Neural crest cell (in vitro differentiated cells): ENCODE measurements at regions not wholly inside any gene's neighbourhood (a gene's known extent, or its start where the extent isn't known, plus 50 kb on each side); places are given as distances from the start of the nearest gene placed in this dataset.

ENCODE experiments used
- DNase-seq: peaks from one replicate; pipeline ENCODE4 v3.0.0; 2021; ENCODE audit warnings: low read depth, mixed read lengths, low spot score
- H3K27ac Mint-ChIP-seq: one replicate; pipeline ENCODE4 v1.8.0; 2021; ENCODE audit warnings: mild to moderate bottlenecking, mixed read lengths; ENCODE audit not compliant: unreplicated experiment
- H3K27me3 Mint-ChIP-seq: 2 replicates; pipeline ENCODE4 v1.8.0; 2021; ENCODE audit warnings: low read depth, mild to moderate bottlenecking, mixed read lengths
- H3K36me3 Mint-ChIP-seq: 2 replicates; pipeline ENCODE4 v1.8.0; 2021; ENCODE audit warnings: low read depth, mild to moderate bottlenecking, mixed read lengths
- H3K4me1 Mint-ChIP-seq: 2 replicates; pipeline ENCODE4 v1.8.0; 2021; ENCODE audit warnings: mixed read lengths
- H3K4me3 Mint-ChIP-seq: one replicate; pipeline ENCODE4 v1.8.0; 2021; ENCODE audit warnings: mild to moderate bottlenecking, mixed read lengths
- H3K9me3 Mint-ChIP-seq: 2 replicates; pipeline ENCODE4 v1.8.0; 2021; ENCODE audit warnings: mixed read lengths
- TF ChIP-seq, protein P1 (sequence below): fragments of 200-600 bp; sonication (generic); conservative IDR thresholded peaks from 2 replicates; pipeline ENCODE4 v1.5.0; 2021; ENCODE audit warnings: antibody characterized with exemption, mild to moderate bottlenecking

DNA sequence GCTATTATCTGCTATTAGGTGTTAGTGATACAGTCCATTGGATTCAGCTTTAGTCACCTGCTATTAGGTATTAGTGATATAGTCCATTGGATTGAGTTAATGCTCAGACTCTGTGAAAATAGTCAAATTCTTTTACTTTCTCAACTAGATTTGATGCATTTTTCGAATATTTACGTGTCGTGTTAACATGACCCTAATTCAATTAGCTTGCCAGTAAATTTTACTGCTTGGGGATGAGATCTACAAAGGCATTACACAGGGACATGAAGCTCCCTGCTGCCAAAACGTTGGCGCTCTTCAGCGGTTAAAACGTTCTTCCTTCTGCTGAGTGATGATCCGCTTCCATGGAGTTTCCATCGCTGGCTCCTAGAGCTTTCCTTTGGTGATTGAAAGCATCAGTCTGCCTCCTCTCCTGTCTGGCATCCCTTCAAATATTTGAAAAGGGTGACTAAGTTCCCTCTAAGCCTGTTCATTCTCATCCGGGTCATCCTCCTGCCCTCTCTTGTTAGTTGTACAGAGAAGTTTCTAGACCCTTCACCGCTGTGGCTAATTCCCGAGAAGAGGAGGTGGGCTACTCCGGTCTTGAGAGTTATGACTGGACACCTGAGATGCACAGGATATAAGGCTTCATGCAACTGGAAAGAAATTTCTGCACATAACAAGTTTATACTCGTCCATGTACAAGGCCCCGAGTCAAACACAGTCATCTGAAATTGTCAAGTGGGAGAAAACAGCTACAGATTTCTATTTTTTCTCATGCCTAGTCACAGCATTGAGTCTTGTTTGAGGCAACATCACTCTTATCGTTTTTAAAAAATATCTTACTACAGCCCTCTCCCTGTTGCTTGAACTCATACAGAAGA is 254.0 kb downstream of the KLF6 start:
- no peaks in the 10 kb centered on the region for H3K9me3 Mint-ChIP-seq
- H3K4me1 Mint-ChIP-seq: peaks cover 5% of the 10 kb centered on the region

DNA sequence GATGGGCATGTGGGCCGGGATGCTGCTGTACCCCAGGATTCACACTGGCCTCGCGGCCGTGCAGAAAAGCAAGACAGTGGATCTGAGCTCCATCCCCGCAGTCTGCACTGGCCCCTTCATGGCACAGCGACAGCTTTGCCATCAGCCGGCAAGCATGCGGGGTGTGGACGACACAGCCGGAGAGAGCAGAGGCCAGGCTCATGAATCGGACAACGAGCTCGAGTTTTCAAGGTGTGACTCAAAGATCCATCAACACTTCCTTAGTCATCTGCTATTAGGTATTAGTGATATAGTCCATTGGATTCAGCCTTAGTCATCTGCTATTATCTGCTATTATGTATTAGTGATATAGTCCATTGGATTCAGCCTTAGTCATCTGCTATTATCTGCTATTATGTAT is 254.7 kb downstream of the KLF6 start:
- Mint-ChIP-seq H3K4me3 (no peak overlapping the region), H3K27me3 (no peaks in the 10 kb centered on the region), H3K27ac (no peak overlapping the region), H3K4me1 (peaks cover 5% of the 10 kb centered on the region), H3K9me3 (peaks cover 5% of the 10 kb centered on the region), H3K36me3 (no peaks in the 10 kb centered on the region)
- TF ChIP-seq, protein P1, sequence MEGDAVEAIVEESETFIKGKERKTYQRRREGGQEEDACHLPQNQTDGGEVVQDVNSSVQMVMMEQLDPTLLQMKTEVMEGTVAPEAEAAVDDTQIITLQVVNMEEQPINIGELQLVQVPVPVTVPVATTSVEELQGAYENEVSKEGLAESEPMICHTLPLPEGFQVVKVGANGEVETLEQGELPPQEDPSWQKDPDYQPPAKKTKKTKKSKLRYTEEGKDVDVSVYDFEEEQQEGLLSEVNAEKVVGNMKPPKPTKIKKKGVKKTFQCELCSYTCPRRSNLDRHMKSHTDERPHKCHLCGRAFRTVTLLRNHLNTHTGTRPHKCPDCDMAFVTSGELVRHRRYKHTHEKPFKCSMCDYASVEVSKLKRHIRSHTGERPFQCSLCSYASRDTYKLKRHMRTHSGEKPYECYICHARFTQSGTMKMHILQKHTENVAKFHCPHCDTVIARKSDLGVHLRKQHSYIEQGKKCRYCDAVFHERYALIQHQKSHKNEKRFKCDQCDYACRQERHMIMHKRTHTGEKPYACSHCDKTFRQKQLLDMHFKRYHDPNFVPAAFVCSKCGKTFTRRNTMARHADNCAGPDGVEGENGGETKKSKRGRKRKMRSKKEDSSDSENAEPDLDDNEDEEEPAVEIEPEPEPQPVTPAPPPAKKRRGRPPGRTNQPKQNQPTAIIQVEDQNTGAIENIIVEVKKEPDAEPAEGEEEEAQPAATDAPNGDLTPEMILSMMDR: no peak
- DNase-seq: no peak

More for the DNA sequence above, 254.0 kb downstream of the KLF6 start:
- H3K36me3 Mint-ChIP-seq: no peaks in the 10 kb centered on the region
- no peaks in the 10 kb centered on the region for H3K27me3 Mint-ChIP-seq
- no peak overlapping the region for H3K27ac Mint-ChIP-seq
- TF ChIP-seq, protein P1: no peak
- DNase-seq: no peak
- H3K4me3 Mint-ChIP-seq: no peak overlapping the region

DNA sequence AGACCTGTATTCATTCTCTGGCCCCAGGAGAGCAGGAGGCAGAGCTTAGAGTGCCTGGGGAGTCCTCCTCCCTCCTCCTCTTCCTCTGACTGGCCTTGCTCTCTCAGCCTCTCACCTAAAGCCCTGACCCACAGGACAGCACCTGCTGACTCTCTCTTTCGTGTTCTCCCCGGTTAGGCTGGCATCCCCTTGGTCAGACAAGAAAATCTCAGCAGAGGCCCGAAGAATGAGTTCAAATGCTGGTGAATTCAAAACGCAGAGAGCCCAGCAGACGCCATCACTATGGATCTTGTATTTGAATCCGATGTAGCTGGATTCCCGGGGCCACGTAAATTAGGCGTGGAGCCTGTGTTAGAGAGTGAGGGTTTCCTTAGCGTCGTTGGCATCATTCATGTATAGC is 255.3 kb downstream of the KLF6 start:
- Mint-ChIP-seq H3K4me3 (no peak overlapping the region), H3K36me3 (no peaks in the 10 kb centered on the region), H3K9me3 (peaks cover 9% of the 10 kb centered on the region), H3K27me3 (no peaks in the 10 kb centered on the region), H3K27ac (no peak overlapping the region), H3K4me1 (peaks cover 5% of the 10 kb centered on the region)
- TF ChIP-seq, protein P1: no peak
- no peak for DNase-seq

DNA sequence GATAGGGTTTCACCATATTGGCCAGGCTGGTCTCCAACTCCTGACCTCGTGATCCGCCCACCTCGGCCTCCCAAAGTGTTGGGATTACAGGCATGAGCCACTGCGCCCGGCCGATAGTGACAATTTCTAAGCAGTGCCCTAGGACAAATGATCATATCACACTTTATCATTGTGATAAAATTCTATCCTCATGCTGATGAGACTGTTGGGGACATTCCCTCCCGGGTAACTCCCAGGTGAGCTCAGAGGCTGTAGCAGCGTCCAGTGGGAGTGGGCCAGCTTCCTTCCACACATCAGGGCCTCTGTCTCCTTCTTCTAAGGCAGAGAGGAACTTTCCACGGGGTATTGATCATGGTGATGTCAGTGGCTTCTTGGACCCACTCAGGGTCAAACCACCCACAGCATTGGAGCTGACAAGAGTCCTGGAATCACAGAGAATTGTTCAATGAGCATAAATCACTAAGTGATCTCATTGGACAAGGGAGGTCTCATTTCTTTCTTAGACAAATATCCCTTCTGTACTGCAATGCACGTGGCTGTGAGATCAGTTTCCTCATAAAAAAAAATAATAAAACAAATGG is 256.1 kb downstream of the KLF6 start:
- no peaks in the 10 kb centered on the region for H3K27me3 Mint-ChIP-seq
- DNase-seq: no peak

DNA sequence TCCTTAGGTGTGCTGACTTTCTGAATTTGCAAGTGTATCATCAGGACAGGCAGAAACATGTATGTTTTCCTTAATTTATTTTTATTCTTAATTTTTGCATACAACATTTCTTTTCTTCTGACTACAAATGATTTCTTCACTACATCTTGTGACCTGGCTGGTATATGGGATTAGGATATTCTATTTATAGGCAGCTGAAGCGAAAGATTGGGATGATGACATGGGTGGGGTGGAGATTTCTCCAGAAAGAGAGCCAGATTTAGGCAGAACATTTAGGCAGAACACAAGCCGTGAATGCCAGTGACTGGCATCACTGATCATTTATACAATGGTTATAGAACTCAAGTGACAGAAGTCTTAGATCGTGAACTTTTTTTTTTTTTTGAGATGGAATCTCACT is 256.7 kb downstream of the KLF6 start:
- Mint-ChIP-seq H3K4me3 (no peak overlapping the region), H3K4me1 (peaks cover 5% of the 10 kb centered on the region), H3K27ac (no peak overlapping the region), H3K9me3 (peaks cover 12% of the 10 kb centered on the region), H3K27me3 (no peaks in the 10 kb centered on the region), H3K36me3 (no peaks in the 10 kb centered on the region)
- DNase-seq: no peak
- TF ChIP-seq, protein P1: no peak

More for the DNA sequence above, 256.1 kb downstream of the KLF6 start:
- no peak overlapping the region for H3K27ac Mint-ChIP-seq
- peaks cover 12% of the 10 kb centered on the region for H3K9me3 Mint-ChIP-seq
- no peak overlapping the region for H3K4me3 Mint-ChIP-seq
- TF ChIP-seq, protein P1: no peak
- H3K4me1 Mint-ChIP-seq: peaks cover 5% of the 10 kb centered on the region
- H3K36me3 Mint-ChIP-seq: no peaks in the 10 kb centered on the region
